A549 (cell line): ENCODE measurements at regions not wholly inside any gene's neighbourhood (a gene's known extent, or its start where the extent isn't known, plus 50 kb on each side); places are given as distances from the start of the nearest gene placed in this dataset.

Source experiments
- BHLHE40 ChIP-seq: IDR thresholded peaks from 2 replicates; pipeline ENCODE4 v1.6.1; 2012; ENCODE audit warnings: low read depth, low read length, inconsistent platforms
- EHMT2 ChIP-seq: fragments of 200-600 bp; sonication (generic); IDR thresholded peaks from 2 replicates; pipeline ENCODE4 v1.6.1; 2016; ENCODE audit warnings: antibody characterized with exemption, low read depth, mild to moderate bottlenecking, moderate library complexity
- EP300 ChIP-seq, 2 experiments: fragments of >200 bp; sonication (Bioruptor Twin); formaldehyde crosslinking; IDR thresholded peaks; 2 replicates in 1 of 2; 3 replicates in 1 of 2; pipeline ENCODE4 v1.6.1; 2016 to 2017
- ESRRA ChIP-seq: fragments of 150-350 bp; IDR thresholded peaks from 2 replicates; pipeline ENCODE4 v1.6.1; 2014; ENCODE audit warnings: mild to moderate bottlenecking, low read length, borderline replicate concordance
- FOSL2 ChIP-seq, 2 experiments: fragments of 450-650 bp in 1 of 2; fragments of >200 bp in 1 of 2; sonication (Bioruptor Twin) in 1 of 2; formaldehyde crosslinking; IDR thresholded peaks; 2 replicates each; pipeline versions ENCODE4 v1.5.0 to v1.6.1; 2016 to 2020; ENCODE audit warnings: mild to moderate bottlenecking in 1 of 2, moderate library complexity in 1 of 2
- MAFK ChIP-seq: fragments of 450-650 bp; IDR thresholded peaks from 2 replicates; pipeline ENCODE4 v1.6.1; 2014; ENCODE audit not compliant: partially characterized antibody
- POLR2A ChIP-seq: IDR thresholded peaks from 2 replicates; pipeline ENCODE4 v1.6.1; 2012; ENCODE audit warnings: mild to moderate bottlenecking, low read length
- RAD21 ChIP-seq, 2 experiments: fragments of >200 bp in 1 of 2; sonication (Bioruptor Twin) in 1 of 2; formaldehyde crosslinking in 1 of 2; IDR thresholded peaks in 1 of 2; conservative IDR thresholded peaks in 1 of 2; 2 replicates in 1 of 2; 3 replicates in 1 of 2; pipeline ENCODE4 v1.6.1; 2012 to 2018; ENCODE audit warnings: inconsistent platforms in 1 of 2
- RNF2 ChIP-seq: fragments of 200-600 bp; sonication (generic); IDR thresholded peaks from 2 replicates; pipeline ENCODE4 v1.6.1; 2016; ENCODE audit warnings: low read depth, mild to moderate bottlenecking, antibody characterized with exemption, moderate library complexity, borderline replicate concordance
- SMC3 ChIP-seq: fragments of >200 bp; sonication (Bioruptor Twin); formaldehyde crosslinking; IDR thresholded peaks from 3 replicates; pipeline ENCODE4 v1.6.1; 2018; ENCODE audit warnings: inconsistent platforms
- TF ChIP-seq, protein P1 (sequence below): IDR thresholded peaks from 2 replicates; pipeline ENCODE4 v1.6.1; 2012
- TF ChIP-seq, protein P2 (sequence below): fragments of >200 bp; sonication (Bioruptor Twin); formaldehyde crosslinking; IDR thresholded peaks from 3 replicates; pipeline ENCODE4 v1.5.1; 2016

DNA sequence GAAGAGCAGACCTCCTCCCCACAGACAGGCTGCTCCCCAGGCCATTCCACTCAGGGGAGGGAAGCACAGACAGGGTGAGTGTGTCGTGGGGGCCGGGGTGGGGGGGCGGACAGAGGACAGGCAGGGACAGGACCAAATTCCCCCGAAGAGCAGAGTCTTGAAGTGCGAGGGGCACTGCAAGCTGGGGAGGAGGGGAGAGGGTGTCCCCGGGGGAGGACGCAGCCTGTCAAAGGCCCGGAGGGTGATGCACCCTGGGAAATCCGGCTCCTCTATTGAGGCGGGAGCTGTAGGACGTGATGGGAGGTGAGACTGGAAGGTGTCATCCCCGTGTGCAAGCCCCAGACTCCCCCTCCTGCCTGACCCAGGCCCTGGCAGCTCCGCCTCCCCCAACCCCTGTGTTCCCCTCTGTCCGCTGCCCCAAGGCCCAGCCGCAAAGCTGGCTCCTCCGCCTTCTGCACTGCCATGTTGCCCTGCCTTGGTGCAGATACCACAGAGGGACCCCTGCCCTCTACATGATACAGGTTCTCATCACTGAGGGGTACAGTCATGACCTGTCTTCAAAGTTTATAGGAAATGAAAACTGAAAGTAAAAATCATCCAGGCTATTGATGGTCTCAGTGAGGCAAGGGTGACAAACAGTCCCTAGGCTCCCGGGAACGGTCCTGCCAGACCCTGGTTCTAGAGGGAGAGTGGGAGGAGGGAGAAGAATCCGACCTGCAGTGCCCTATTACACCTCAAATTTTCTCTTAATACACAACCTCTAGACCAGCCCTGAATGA is 76.3 kb upstream of the IQSEC1 start:
- TF ChIP-seq MAFK (no peak), EP300 (IDR thresholded peaks at IDR 0.05) (no peak), RNF2 (no peak), POLR2A (no peak), SMC3 (no peak), EHMT2 (no peak), BHLHE40 (no peak), RAD21 (conservative IDR thresholded peaks at IDR 0.05 in 1 of 2, IDR thresholded peaks at IDR 0.05 in 1 of 2) (no peak), FOSL2 (IDR thresholded peaks at IDR 0.05) (no peak), FOSL2 (CRISPR knock-in tag; IDR thresholded peaks at IDR 0.05) (no peak), ESRRA (no peak)
- TF ChIP-seq, protein P1, sequence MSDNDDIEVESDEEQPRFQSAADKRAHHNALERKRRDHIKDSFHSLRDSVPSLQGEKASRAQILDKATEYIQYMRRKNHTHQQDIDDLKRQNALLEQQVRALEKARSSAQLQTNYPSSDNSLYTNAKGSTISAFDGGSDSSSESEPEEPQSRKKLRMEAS, result no peak
- TF ChIP-seq, protein P2, sequence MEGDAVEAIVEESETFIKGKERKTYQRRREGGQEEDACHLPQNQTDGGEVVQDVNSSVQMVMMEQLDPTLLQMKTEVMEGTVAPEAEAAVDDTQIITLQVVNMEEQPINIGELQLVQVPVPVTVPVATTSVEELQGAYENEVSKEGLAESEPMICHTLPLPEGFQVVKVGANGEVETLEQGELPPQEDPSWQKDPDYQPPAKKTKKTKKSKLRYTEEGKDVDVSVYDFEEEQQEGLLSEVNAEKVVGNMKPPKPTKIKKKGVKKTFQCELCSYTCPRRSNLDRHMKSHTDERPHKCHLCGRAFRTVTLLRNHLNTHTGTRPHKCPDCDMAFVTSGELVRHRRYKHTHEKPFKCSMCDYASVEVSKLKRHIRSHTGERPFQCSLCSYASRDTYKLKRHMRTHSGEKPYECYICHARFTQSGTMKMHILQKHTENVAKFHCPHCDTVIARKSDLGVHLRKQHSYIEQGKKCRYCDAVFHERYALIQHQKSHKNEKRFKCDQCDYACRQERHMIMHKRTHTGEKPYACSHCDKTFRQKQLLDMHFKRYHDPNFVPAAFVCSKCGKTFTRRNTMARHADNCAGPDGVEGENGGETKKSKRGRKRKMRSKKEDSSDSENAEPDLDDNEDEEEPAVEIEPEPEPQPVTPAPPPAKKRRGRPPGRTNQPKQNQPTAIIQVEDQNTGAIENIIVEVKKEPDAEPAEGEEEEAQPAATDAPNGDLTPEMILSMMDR, result no peak
